ENCODE measurements at regions not wholly inside any gene's neighbourhood (a gene's known extent, or its start where the extent isn't known, plus 50 kb on each side); places are given as distances from the start of the nearest gene placed in this dataset.

- no peak for DNase-seq (ENCODE audit: low read depth)
These were observed 65.4 kb downstream of the UBIAD1 start for GRCh38 chr1:11338284-11338924.

GRCh38 chr1:11339346-11340232, 66.6 kb downstream of the UBIAD1 start:
- DNase-seq (ENCODE audit: low read depth) = no peak

GRCh38 chr1:11340233-11340632, 67.2 kb downstream of the UBIAD1 start:
- no peak for DNase-seq (ENCODE audit: low read depth)

- DNase-seq (ENCODE audit: low read depth) = no peak
These were observed 69.0 kb downstream of the UBIAD1 start for GRCh38 chr1:11341901-11342552.

- DNase-seq (ENCODE audit: low read depth) = no peak
These were observed 69.6 kb downstream of the UBIAD1 start for GRCh38 chr1:11342621-11343032.

- no peak for DNase-seq (ENCODE audit: low read depth)
These were observed 73.1 kb downstream of the UBIAD1 start for GRCh38 chr1:11345971-11346715.

GRCh38 chr1:11350265-11350664, 77.3 kb downstream of the UBIAD1 start:
- no peak for DNase-seq (ENCODE audit: low read depth)

- no peak for DNase-seq (ENCODE audit: low read depth)
These were observed 79.2 kb downstream of the UBIAD1 start for GRCh38 chr1:11352058-11352715.

GRCh38 chr1:11352816-11353799, 80.1 kb downstream of the UBIAD1 start:
- no peak for DNase-seq (ENCODE audit: low read depth)

- DNase-seq (ENCODE audit: low read depth) = no peak
These were observed 82.0 kb downstream of the UBIAD1 start for GRCh38 chr1:11354893-11355553.

- no peak for DNase-seq (ENCODE audit: low read depth)
These were observed 82.8 kb downstream of the UBIAD1 start for GRCh38 chr1:11355559-11356475.

GRCh38 chr1:11357276-11357675, 84.3 kb downstream of the UBIAD1 start:
- DNase-seq (ENCODE audit: low read depth) = no peak

GRCh38 chr1:11358984-11359383, 86.0 kb downstream of the UBIAD1 start:
- no peak for DNase-seq (ENCODE audit: low read depth)

- DNase-seq (ENCODE audit: low read depth) = no peak
These were observed 89.6 kb downstream of the UBIAD1 start for GRCh38 chr1:11362547-11363021.

GRCh38 chr1:11364170-11364569, 91.2 kb downstream of the UBIAD1 start:
- no peak for DNase-seq (ENCODE audit: low read depth)

GRCh38 chr1:11365744-11366387, 92.9 kb downstream of the UBIAD1 start:
- DNase-seq (ENCODE audit: low read depth) = no peak

GRCh38 chr1:11373029-11373894, 100.3 kb downstream of the UBIAD1 start:
- no peak for DNase-seq (ENCODE audit: low read depth)

All from iris pigment epithelial cell (primary cell).